Activated T-helper 9 cell treated with anti-CD3 and anti-CD28 coated beads, Interleukin-2, amount 50 U/mL, for 16 hours (primary cell): ENCODE measurements at regions not wholly inside any gene's neighbourhood (a gene's known extent, or its start where the extent isn't known, plus 50 kb on each side); places are given as distances from the start of the nearest gene placed in this dataset.

Experiments
- DNase-seq: peaks from one replicate; pipeline ENCODE4 v3.0.0-alpha.2; 2020; ENCODE audit warnings: low read depth

GRCh38 chr6:40074306-40075055, 140.2 kb upstream of the MOCS1 start:
- DNase-seq: no peak

DNA sequence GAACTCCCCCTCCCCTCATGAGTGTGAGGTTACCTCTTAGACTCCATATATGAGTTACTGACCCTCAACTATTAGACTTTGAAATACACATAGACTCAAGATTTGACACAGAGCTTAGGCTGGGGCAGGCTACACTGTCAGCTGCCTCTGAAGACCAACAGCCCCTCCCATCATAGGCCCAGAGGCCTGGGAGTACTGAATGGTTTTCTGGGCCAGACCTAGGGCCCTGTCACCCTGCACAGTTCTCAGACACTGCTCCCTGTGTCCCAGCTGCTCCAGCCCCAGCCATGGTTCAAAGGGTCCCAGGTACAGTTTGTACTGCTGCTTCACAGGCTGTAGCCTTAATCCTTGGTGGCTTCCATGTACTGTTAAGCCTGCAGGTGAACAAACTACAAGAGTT, 132.1 kb upstream of the MOCS1 start:
- DNase-seq: no peak

GRCh38 chr6:40056865-40057264, 122.6 kb upstream of the MOCS1 start:
- DNase-seq: no peak

DNA sequence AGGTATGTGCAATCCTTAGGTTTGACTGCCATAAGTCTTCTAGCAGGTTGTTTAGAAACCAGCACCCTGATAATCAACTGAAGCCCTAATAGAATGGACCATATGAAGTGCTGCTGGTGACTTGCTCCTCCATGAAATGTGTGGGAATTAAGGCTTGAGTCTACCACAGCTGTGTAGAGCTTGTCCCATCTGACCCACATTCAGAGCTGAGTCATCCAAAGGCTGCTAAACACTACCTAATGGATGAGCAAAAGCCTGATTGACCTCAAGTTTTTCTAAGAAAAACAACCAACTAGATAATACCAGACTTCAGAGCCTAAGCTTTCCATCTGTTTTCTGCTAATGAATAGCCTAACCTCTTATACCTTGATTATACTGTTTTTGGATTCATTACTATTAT, 120.3 kb upstream of the MOCS1 start:
- DNase-seq: no peak

DNA sequence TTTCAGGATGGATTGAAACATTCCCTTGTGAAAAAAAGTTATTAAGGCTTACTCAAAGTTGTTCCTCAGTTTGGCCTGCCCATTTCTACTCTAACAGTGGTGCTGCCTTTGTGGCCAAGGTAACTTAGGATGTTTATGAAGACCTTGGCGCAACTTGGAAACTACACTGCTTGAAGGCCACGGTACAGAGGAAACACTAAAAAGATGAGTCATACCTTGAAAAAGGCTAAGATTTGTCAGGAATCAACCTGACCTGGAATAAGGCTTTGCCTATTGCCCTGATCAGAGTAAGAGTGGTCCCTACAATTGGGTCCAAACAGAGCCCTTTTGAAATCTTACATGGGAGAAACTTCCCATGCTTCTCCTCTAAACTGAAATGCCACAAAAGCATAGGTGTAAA, 119.9 kb upstream of the MOCS1 start:
- no peak for DNase-seq

DNA sequence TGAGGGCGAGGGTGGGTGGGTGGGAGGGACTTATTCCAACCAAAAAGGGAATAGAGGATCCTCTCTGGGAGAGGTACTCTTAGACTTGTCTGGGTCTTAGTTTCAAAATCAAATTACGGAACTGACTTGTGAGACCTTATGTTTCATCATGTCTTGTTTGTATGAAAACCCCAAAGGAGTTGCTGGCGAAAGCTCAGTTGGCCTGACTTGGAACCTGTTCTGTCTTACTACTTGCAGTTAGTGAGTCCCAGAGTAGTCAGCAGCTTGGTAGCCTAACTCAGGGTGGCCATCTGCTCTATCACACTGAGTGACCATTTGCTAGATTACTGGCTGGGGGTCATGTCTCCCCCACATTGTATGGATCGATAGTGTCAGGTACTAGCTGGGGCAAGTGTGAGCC, 114.9 kb upstream of the MOCS1 start:
- DNase-seq: no peak

DNA sequence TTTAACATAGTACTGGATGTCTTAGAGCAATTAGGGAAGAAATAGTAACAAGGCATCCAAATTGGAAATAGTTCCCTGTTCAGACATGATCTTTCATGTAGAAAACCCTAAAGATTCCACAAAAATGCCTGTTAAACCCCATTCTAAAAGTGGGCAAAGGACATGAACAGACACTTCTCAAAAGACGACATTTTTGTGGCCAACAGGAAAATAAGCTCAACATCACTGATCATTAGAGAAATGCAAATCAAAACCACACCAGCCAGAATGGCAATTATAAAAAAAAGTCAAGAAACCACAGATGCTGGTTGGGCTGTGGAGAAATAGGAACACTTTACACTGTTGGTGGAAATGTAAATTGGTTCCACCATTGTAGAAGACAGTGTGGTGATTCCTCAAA, 109.9 kb upstream of the MOCS1 start:
- DNase-seq: no peak

- no peak for DNase-seq
These were observed 108.0 kb upstream of the MOCS1 start for GRCh38 chr6:40042232-40042631.

GRCh38 chr6:40039042-40039441, 104.8 kb upstream of the MOCS1 start:
- DNase-seq: no peak

- DNase-seq: no peak
These were observed 104.4 kb upstream of the MOCS1 start for GRCh38 chr6:40038626-40039025.

- no peak for DNase-seq
These were observed 103.0 kb upstream of the MOCS1 start for GRCh38 chr6:40037271-40037670.

GRCh38 chr6:40036186-40036585, 101.9 kb upstream of the MOCS1 start:
- DNase-seq: no peak

DNA sequence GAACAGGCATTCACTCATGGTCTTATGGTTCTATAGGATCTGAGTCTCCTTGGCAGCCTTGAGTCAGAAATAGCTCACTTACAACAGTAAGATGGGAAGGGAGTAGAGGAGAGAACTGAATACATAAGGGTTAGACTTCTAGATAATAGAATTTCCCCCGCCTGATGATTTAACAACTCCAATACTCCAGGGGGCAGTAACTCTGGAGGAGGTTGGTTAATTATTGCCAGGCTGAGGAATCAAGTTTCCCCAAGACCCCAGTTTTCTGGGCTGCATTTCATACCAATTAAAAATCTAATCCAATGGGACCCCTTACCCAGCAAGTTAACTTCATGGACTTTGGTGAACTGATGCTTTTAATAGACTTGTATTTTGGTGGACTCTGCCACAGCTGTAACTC, 94.2 kb upstream of the MOCS1 start:
- no peak for DNase-seq

DNA sequence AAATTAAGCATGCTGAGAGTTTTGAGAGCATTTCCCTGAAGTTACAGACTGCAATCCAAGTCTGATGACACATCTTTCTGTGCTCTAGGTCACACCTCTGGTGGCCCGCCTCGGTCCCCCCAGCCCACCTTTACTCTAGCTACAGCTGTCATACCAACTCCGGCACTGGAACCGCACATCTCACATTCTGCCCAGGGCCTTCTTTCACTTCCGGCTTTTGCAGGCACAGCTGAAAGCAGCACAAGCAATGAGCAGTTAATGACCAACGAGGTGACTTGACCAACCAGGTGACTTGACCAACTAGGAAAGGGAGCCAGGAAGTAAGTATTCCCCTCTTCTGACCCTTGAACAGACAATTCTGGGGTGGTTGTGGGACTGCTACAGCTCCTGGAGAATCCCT, 88.6 kb upstream of the MOCS1 start:
- no peak for DNase-seq

- no peak for DNase-seq
These were observed 85.9 kb upstream of the MOCS1 start for GRCh38 chr6:40020166-40020565.

GRCh38 chr6:40015530-40015929, 81.3 kb upstream of the MOCS1 start:
- DNase-seq: no peak

- DNase-seq: no peak
These were observed 77.6 kb upstream of the MOCS1 start for GRCh38 chr6:40011844-40012243.

GRCh38 chr6:40000964-40001515, 66.8 kb upstream of the MOCS1 start:
- no peak for DNase-seq

- DNase-seq: no peak
These were observed 65.0 kb upstream of the MOCS1 start for GRCh38 chr6:39999006-39999867.

DNA sequence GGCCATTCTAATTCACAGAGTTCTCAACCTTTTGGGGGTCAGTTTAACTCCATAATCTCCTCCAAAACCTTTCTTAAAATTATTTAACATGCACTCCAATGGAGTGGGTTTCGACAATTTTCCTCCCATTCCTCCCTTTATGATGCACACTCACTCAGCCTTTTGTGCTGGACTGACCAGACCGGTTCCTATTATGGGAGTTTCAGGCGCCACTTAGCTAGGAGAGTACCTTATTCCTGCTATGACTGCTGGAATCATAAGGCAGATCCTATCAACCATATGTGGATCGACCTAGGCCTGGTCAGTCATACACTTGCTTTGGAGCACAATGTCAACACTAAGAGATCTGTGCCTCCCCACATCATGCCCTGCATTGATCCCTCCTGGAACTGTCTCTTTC, 63.9 kb upstream of the MOCS1 start:
- DNase-seq: no peak

- no peak for DNase-seq
These were observed 62.9 kb upstream of the MOCS1 start for GRCh38 chr6:39997101-39997635.

DNA sequence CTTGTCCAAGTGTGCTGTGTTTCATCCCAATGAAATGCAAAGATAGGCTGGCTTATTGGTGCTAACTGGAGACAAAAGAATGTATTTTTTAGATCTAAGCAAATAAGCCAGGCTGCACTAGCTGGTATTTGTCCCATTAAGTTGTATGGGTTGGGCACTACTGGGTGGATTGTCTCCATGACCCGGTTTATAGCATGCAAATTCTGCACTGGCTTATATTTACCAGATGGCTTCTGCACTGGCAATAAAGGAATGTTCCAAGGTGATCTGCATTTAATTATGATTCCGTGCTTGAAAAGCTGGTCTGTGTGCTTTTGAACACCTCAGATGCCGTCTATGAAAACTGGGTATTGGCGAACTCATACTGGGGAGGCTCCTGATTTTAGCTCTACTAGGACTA, 61.4 kb upstream of the MOCS1 start:
- no peak for DNase-seq
